Endothelial cell of umbilical vein (primary cell): ENCODE measurements at regions not wholly inside any gene's neighbourhood (a gene's known extent, or its start where the extent isn't known, plus 50 kb on each side); places are given as distances from the start of the nearest gene placed in this dataset.
"Not testable (repeated sequence)": the region's sequence is repeated elsewhere in the genome, so short reads cannot be mapped to it uniquely, and the experiment has no call there.

ENCODE experiments used
- BruUV-seq: library from RNA; stranded (reverse); fragments of 400-500 nt; replicated peaks from 2 replicates; lab custom pipeline; 2021; lab: Mats Ljungman, UMichigan
- CTCF ChIA-PET: fragments of 300-600, 350-600 bp; sonication (Branson Sonifier 250); formaldehyde crosslinking; loops from one replicate; lab custom pipeline; 2021; ENCODE audit warnings: antibody characterized with exemption, inconsistent platforms; lab: Charles Lee
- POLR2A ChIA-PET: fragments of 300-600, 350-600 bp; sonication (Branson Sonifier 250); formaldehyde crosslinking; loops from one replicate; lab custom pipeline; 2021; ENCODE audit warnings: antibody characterized with exemption, inconsistent platforms; lab: Charles Lee
- DNase-seq: peaks from one replicate; pipeline ENCODE4 v3.0.0-alpha.2; 2011; ENCODE audit warnings: low read depth, low spot score
- FAIRE-seq: peaks from 2 replicates; lab custom pipeline; 2011; peaks lifted over from hg19 to GRCh38; lab: Jason Lieb, UNC
- H2AFZ ChIP-seq: 2 replicates; pipeline ENCODE4 v1.6.0; 2012; ENCODE audit warnings: low read depth, low read length, control low read depth, inconsistent platforms
- H3K27ac ChIP-seq: 2 replicates; pipeline ENCODE4 v1.5.1; 2011; ENCODE audit warnings: low read depth, mild to moderate bottlenecking, control low read depth, low read length, moderate library complexity; ENCODE audit not compliant: insufficient read depth
- H3K27me3 ChIP-seq, 2 experiments: 2 replicates each; pipeline versions ENCODE4 v1.6.0 to v1.6.1; 2011; ENCODE audit warnings: low read length in 2 of 2, mixed read lengths in 1 of 2; ENCODE audit not compliant: control insufficient read depth in 2 of 2, insufficient read depth in 2 of 2
- H3K36me3 ChIP-seq, 2 experiments: 2 replicates in 1 of 2; 3 replicates in 1 of 2; pipeline ENCODE4 v1.5.1; 2011; ENCODE audit warnings: low read length in 2 of 2, mild to moderate bottlenecking in 1 of 2, moderate library complexity in 1 of 2; ENCODE audit not compliant: control insufficient read depth in 2 of 2, insufficient read depth in 2 of 2; ENCODE audit errors: extremely low read depth in 1 of 2
- H3K4me1 ChIP-seq: 3 replicates; pipeline ENCODE4 v1.5.1; 2011; ENCODE audit warnings: mild to moderate bottlenecking, low read length; ENCODE audit not compliant: control insufficient read depth, insufficient read depth; ENCODE audit errors: extremely low read depth
- H3K4me2 ChIP-seq: 2 replicates; pipeline ENCODE4 v1.6.1; 2011; ENCODE audit warnings: low read length, control low read depth, mixed read lengths; ENCODE audit not compliant: insufficient read depth
- H3K4me3 ChIP-seq, 3 experiments: fragments of 200-600 bp in 1 of 3; sonication (generic), shearing (Covaris generic) in 1 of 3; replicated peaks in 1 of 3; 2 replicates each; pipeline ENCODE4 v1.5.1; 2011 to 2016; ENCODE audit warnings: control low read depth in 3 of 3, low read length in 3 of 3, mild to moderate bottlenecking in 2 of 3, inconsistent platforms in 1 of 3, low read depth in 1 of 3, moderate library complexity in 1 of 3; ENCODE audit not compliant: insufficient read depth in 1 of 3
- H3K79me2 ChIP-seq: 2 replicates; pipeline ENCODE4 v1.6.0; 2012; ENCODE audit warnings: low read length, inconsistent platforms; ENCODE audit not compliant: control insufficient read depth, insufficient read depth
- H3K9ac ChIP-seq: replicated peaks from 2 replicates; pipeline ENCODE3; 2011; ENCODE audit warnings: low read length, control low read depth; ENCODE audit not compliant: insufficient read depth; ENCODE audit errors: extremely low read depth
- H3K9me1 ChIP-seq: replicated peaks from 3 replicates; pipeline ENCODE4 v1.6.0; 2011; ENCODE audit warnings: mild to moderate bottlenecking, low read length; ENCODE audit not compliant: control insufficient read depth, insufficient read depth; ENCODE audit errors: extremely low read depth
- H3K9me3 ChIP-seq: replicated peaks from 2 replicates; pipeline ENCODE4 v1.5.1; 2012; ENCODE audit warnings: low read length, inconsistent platforms; ENCODE audit not compliant: control insufficient read depth, insufficient read depth
- H4K20me1 ChIP-seq: replicated peaks from 2 replicates; pipeline ENCODE3; 2011; ENCODE audit warnings: mild to moderate bottlenecking, low read length; ENCODE audit not compliant: control insufficient read depth, insufficient read depth; ENCODE audit errors: extremely low read depth
- EZH2 ChIP-seq: IDR thresholded peaks from 2 replicates; pipeline ENCODE4 v1.6.1; 2012; ENCODE audit warnings: borderline replicate concordance, low read depth, mild to moderate bottlenecking, moderate library complexity, low read length, inconsistent platforms; ENCODE audit not compliant: severe bottlenecking
- FOS ChIP-seq: IDR thresholded peaks from 2 replicates; pipeline ENCODE4 v1.6.1; 2011; ENCODE audit warnings: mild to moderate bottlenecking, low read length, moderate library complexity, borderline replicate concordance; ENCODE audit not compliant: insufficient read depth
- GATA2 ChIP-seq: IDR thresholded peaks from 2 replicates; pipeline ENCODE4 v1.7.0; 2011; ENCODE audit warnings: low read depth, mild to moderate bottlenecking, moderate library complexity, mixed read lengths, low read length; ENCODE audit not compliant: insufficient read length, insufficient read depth
- JUN ChIP-seq: IDR thresholded peaks from 2 replicates; pipeline ENCODE4 v1.6.1; 2011; ENCODE audit warnings: borderline replicate concordance, low read depth; ENCODE audit not compliant: insufficient read length, insufficient read depth
- MYC ChIP-seq: IDR thresholded peaks from one replicate; pipeline ENCODE4 v1.6.1; 2011; ENCODE audit warnings: mild to moderate bottlenecking, low read depth, low read length
- POLR2A ChIP-seq: IDR thresholded peaks from 2 replicates; pipeline ENCODE4 v1.6.1; 2012; ENCODE audit warnings: low read depth, mild to moderate bottlenecking, control low read depth, low read length
- POLR2AphosphoS5 ChIP-seq: IDR thresholded peaks from 2 replicates; pipeline ENCODE4 v1.6.1; 2012; ENCODE audit warnings: low read depth, mild to moderate bottlenecking, control low read depth, low read length, moderate library complexity; ENCODE audit not compliant: insufficient read depth
- dilution Hi-C: fragments of 300-500 bp; cut with MboI; formaldehyde crosslinking; loops from one replicate; pipeline ENCODE4 v1.15.0; 2019; ENCODE audit warnings: low sequenced_read_pairs; ENCODE audit not compliant: extremely low pct_ligation_motif_present
- intact Hi-C: fragments of 100-400 bp; cut with micrococcal nuclease; formaldehyde crosslinking; loops from one replicate; pipeline ENCODE4 v1.10.0; 2022
- TF ChIP-seq, protein P1 (sequence below): IDR thresholded peaks from 2 replicates; pipeline ENCODE4 v1.6.1; 2011; ENCODE audit not compliant: insufficient read depth, insufficient read length
- TF ChIP-seq, protein P2 (sequence below), 2 donors: IDR thresholded peaks; 1 replicate in 1 of 2; 2 replicates in 1 of 2; pipeline ENCODE4 v1.5.1; 2011; ENCODE audit warnings: low read length in 2 of 2, mild to moderate bottlenecking in 2 of 2, moderate library complexity in 2 of 2, control low read depth in 1 of 2, inconsistent platforms in 1 of 2, low read depth in 1 of 2; ENCODE audit not compliant: insufficient read depth in 1 of 2; ENCODE audit errors: extremely low read depth in 1 of 2

DNA sequence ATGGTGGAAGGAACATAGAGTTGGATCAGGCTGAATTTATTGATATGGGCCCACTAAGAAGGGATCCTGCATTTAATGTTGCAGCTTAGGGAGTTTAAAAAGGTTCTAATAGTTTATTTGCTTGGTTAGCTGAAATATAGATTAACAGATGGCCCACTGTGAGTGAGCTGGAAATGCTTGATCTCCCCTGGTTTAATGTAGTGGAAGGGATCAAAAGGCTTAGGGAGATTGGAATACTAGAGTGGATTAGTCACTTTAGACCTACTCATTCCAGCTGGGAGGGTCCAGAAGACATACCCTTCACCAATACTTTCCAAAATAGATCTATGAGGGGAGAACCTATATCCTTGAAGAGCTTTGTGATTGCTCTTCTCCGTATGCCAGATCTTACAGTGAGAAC is 130.1 kb upstream of the ZC3H12C start:
- no peak overlapping the region for H3K27ac ChIP-seq
- intact Hi-C loops (no loop called here), dilution Hi-C loops (no loop called here)
- FAIRE-seq (no peak), DNase-seq (no peak)
- no peaks in the 10 kb centered on the region for H3K4me1 ChIP-seq
- no peak overlapping the region for H2AFZ ChIP-seq
- H3K36me3 ChIP-seq: no peaks in the 10 kb centered on the region
- no peak overlapping the region for H3K9ac ChIP-seq
- no peaks in the 10 kb centered on the region for H4K20me1 ChIP-seq
- ChIA-PET POLR2A (no interaction called here), CTCF (no interaction called here)
- BruUV-seq: no TSS peak
- H3K9me3 ChIP-seq: no peaks in the 10 kb centered on the region
- TF ChIP-seq GATA2: no peak
- TF ChIP-seq, protein P1, sequence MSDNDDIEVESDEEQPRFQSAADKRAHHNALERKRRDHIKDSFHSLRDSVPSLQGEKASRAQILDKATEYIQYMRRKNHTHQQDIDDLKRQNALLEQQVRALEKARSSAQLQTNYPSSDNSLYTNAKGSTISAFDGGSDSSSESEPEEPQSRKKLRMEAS: no peak
- no peak for TF ChIP-seq FOS
- no peaks in the 10 kb centered on the region for H3K79me2 ChIP-seq
- no peak overlapping the region for H3K4me3 ChIP-seq
- no peaks in the 10 kb centered on the region for H3K27me3 ChIP-seq
- H3K9me1 ChIP-seq: no peaks in the 10 kb centered on the region
- H3K4me2 ChIP-seq: no peak overlapping the region

DNA sequence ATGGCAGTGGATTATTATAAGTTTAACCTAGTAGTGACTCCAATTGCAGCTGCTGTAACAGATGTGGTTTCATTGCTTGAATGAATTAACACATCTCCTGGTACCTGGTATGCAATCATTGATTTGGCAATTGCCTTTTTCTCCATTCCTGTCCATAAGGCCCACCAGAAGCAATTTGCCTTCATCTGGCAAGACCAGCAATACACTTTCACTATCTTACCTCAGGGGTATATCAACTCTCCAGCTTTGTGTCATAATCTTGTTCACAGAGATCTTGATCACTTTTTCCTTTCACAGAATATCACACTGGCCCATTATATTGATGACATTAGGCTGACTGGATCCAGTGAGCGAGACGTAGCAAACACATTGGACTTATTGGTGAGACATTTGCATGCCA is 128.7 kb upstream of the ZC3H12C start:
- CTCF ChIA-PET: no interaction called here

DNA sequence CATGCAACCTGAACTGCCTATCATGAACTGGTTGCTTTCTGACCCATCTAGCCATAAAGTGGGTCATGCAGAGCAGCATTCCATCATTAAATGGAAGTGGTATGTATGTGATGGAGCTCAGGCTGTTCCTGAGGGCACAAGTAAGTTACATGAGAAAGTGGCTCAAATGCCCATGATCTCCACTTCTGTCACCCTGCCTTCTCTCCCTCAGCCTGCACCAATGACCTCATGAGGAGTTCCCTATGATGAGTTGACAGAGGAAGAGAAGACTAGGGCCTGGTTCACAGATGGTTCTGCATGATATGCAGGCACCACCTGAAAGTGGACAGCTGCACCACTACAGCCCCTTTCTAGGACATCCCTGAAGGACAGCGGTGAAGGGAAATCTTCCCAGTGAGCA is 127.7 kb upstream of the ZC3H12C start:
- H3K9me1 ChIP-seq, H3K4me1 ChIP-seq, H4K20me1 ChIP-seq, DNase-seq, FAIRE-seq, H3K36me3 ChIP-seq, H3K27me3 ChIP-seq, intact Hi-C loops, H3K4me3 ChIP-seq, BruUV-seq, H3K4me2 ChIP-seq, dilution Hi-C loops, H3K9me3 ChIP-seq, H3K79me2 ChIP-seq, H2AFZ ChIP-seq, H3K27ac ChIP-seq, POLR2A ChIA-PET, CTCF ChIA-PET, H3K9ac ChIP-seq: not testable (repeated sequence)

More for the DNA sequence above, 128.7 kb upstream of the ZC3H12C start:
- no peak overlapping the region for H3K9ac ChIP-seq
- no peaks in the 10 kb centered on the region for H3K9me3 ChIP-seq
- no peak for DNase-seq
- intact Hi-C loops: no loop called here
- H3K4me1 ChIP-seq: no peaks in the 10 kb centered on the region
- no peak overlapping the region for H2AFZ ChIP-seq
- FAIRE-seq: no peak
- H3K79me2 ChIP-seq: no peaks in the 10 kb centered on the region
- TF ChIP-seq POLR2AphosphoS5 (no peak), FOS (no peak), POLR2A (no peak), MYC (no peak), GATA2 (no peak), JUN (no peak), EZH2 (no peak)
- TF ChIP-seq, protein P1: no peak
- TF ChIP-seq, protein P2, sequence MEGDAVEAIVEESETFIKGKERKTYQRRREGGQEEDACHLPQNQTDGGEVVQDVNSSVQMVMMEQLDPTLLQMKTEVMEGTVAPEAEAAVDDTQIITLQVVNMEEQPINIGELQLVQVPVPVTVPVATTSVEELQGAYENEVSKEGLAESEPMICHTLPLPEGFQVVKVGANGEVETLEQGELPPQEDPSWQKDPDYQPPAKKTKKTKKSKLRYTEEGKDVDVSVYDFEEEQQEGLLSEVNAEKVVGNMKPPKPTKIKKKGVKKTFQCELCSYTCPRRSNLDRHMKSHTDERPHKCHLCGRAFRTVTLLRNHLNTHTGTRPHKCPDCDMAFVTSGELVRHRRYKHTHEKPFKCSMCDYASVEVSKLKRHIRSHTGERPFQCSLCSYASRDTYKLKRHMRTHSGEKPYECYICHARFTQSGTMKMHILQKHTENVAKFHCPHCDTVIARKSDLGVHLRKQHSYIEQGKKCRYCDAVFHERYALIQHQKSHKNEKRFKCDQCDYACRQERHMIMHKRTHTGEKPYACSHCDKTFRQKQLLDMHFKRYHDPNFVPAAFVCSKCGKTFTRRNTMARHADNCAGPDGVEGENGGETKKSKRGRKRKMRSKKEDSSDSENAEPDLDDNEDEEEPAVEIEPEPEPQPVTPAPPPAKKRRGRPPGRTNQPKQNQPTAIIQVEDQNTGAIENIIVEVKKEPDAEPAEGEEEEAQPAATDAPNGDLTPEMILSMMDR (IDR thresholded peaks at IDR 0.05; ENCODE audit: extremely low read depth in 1 of 2, insufficient read depth in 1 of 2, low read depth in 1 of 2, low read length in 2 of 2): no peak
- no peak overlapping the region for H3K4me2 ChIP-seq
- dilution Hi-C loops: no loop called here
- no peak overlapping the region for H3K27ac ChIP-seq
- no peak overlapping the region for H3K4me3 ChIP-seq
- no peaks in the 10 kb centered on the region for H3K27me3 ChIP-seq
- H3K9me1 ChIP-seq: no peaks in the 10 kb centered on the region
- no TSS peak for BruUV-seq
- no peaks in the 10 kb centered on the region for H4K20me1 ChIP-seq
- POLR2A ChIA-PET: no interaction called here
- H3K36me3 ChIP-seq: no peaks in the 10 kb centered on the region
